Embryonic facial prominence (tissue), 1 donor: ENCODE measurements at regions not wholly inside any gene's neighbourhood (a gene's known extent, or its start where the extent isn't known, plus 50 kb on each side); places are given as distances from the start of the nearest gene placed in this dataset.

Source experiments
- DNase-seq: peaks from one replicate; pipeline ENCODE4 v3.0.0-alpha.2; 2016; ENCODE audit errors: extremely low spot score

GRCh38 chr2:176502619-176503018, 233.4 kb downstream of the MTX2 start:
- DNase-seq: no peak

- DNase-seq: no peak
These were observed 234.5 kb downstream of the MTX2 start for GRCh38 chr2:176503776-176504175.

DNA sequence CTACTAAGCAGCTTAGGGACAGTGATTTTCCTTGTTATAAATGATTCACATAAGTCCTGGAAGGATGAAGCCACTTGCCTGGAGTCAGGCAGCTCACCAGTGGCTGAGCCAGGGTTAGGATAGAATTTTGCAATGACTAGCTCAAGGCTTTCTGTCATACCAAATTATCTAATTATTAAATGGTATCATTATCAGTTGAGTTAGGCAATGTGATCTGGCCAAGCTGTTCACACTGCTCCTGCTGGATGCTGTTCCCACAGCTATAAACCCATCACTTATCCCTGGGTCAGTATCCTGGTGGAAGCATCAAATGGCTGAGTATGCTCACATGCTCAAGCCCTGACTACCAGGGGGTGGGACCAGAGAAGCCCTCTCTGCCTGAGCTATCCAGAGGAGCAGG, 235.2 kb downstream of the MTX2 start:
- DNase-seq: no peak

DNA sequence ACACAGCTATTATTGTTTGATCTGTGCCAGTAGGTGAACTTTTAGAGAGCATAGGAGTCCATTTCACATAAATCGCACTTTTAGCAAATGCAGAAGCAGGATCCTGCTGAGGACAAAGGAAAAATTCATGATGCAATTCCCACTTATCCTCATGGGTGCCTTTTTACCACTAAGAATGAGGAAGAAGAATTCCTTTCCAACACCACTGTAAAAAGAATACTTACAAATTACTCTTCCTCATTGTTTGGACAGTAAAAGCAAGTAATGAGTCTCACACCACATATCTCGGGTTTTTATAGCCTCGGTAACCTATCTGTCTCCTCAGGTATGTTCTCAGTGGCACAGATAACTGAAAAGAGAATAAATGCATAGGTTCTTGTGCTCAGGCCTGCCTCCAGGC, 238.5 kb downstream of the MTX2 start:
- DNase-seq: no peak

- DNase-seq: no peak
These were observed 239.1 kb downstream of the MTX2 start for GRCh38 chr2:176508374-176508773.

DNA sequence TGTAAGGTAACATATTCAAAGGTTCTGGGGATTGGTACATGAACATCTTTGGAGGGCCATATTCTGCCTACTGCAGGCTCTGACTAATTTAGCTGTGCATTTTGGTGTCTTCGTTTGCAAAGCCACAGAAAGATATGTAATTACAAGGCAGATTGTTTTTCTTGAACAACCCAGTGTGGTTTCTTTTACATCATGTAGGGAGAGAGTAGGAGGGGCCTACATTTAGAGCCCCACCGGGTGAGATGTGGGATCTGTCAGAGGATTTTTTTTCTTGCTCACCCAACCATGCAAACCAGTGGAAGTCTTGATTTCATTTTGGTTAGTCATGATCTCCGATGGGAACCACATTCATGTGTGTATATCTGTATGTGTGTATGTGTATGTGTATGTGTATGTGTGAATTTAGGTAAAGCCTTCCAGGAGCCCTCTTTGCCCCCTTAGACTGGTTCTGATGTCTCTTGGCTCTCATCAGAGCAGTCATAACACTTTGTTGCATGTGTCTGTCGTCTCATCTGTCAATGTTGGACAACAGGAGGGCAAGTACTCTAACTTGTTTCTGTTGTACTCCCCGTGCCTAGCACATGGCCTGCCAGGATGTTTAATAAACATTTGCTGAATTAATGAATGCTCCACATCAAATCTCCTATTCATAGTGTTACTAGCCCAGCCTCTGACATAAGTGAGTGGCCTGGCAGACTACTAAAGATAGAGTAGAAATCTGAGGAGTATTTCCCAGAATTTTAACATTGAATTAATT, 239.9 kb downstream of the MTX2 start:
- no peak for DNase-seq

- DNase-seq: no peak
These were observed 245.0 kb downstream of the MTX2 start for GRCh38 chr2:176514276-176514675.

DNA sequence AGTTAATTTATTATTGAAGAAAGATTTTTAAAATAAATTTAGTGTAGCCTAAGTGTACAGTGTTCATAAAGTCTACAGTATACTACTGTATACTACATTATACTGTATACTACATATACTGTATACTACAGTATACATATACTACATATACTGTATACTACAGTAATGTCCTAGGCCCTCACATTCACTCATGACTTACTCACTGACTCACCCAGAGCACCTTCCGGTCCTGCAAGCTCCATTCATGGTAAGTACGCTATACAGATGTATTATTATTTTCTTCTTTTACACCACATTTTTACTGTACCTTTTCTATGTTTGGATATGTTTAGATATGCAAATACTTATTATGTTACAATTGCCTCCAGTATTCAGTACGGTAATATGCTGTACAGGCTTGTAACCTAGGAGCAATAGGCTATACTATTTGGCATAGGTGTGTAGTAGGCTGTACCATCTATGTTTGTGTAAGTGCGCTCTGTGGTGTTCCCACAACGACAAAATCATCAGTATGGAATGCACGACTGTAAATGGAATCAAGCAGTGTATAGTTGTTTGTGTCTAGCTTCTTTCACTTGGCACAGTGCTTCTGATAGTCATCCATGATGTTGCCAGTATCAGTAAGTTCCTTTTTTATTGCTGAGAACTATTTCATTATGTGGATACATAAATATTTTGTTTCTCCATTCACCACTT, 245.7 kb downstream of the MTX2 start:
- no peak for DNase-seq

DNA sequence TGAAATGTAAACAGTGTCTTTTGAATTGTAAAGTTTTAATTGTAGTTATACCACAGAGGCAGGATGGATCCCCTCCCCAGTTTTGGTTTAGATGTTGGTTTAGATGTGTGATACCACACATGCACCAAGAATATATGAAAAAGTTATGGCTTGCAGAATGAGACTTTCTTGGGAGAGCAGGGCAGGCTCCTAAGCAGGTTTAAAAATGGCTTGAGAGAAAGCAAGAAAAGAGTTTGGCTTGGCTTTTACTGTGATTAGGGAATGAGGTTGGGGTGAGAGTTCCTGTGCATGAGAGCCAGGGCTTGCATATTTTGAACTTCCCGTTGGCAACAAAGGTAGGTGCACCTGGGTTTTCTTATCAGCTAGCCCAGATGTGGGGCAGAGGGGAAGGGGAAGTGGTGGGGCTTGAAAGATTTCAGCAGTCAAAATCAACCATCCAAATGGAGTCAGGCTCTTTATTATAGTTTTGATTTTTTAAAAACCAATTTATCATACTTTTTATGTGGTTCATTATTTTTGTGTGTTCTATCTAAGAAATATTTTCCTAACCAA, 246.9 kb downstream of the MTX2 start:
- DNase-seq: no peak

DNA sequence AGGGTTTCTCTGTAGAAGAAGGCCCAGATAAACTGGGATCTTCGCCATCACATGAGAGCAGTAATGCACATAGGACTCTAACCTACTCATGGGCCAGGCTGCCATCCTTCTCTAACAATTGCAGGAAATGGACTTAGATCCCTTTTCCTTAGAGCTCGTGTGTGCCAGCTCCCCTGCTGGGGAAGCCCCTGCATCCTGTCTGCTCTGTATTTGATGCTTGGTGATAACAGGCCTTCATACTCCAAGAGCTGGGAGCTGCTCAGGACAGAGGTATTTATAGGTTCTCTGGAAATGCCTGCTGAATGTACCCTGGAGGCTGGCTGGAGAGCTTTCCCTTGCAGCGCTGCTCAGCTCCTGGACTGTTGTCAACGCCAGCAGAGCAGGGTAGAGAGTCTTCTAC, 249.6 kb downstream of the MTX2 start:
- no peak for DNase-seq

DNA sequence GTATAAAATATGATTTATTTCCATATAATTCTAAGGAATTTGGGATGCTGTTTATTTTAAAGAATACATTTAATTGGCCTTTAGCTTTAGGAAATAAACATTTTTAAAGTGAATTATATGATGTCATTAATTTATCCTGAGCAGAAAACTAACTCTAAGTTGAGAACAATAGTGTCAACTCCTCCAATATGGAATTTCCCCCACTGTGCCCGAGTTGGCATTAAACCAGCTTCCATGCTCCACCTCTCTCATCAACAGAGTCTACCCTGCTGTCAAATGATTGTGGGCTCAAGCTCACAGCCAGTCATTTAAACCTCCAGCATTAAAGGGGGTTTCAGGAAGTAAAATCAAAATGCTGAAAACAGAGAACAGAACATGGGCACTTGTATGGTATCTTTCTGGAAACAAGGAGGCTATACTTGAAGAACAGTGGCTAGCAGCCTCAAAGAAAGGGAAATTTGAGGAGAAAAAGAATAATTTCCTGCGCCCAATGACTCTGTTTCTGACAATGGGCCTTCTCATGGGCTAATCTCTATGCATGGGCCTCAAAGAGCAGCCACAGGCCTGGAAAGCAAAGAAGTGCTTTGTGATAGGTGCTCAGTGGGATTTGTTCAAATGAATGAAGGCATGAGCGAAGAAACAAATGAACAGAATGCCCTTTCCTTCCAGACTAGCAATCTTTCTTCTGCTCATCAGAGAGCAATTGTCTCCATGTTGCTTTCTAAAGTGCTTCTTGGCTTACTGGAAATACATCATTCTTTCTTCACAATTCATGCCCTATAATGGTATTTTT, 252.8 kb downstream of the MTX2 start:
- no peak for DNase-seq

GRCh38 chr2:176525086-176525485, 255.8 kb downstream of the MTX2 start:
- no peak for DNase-seq

DNA sequence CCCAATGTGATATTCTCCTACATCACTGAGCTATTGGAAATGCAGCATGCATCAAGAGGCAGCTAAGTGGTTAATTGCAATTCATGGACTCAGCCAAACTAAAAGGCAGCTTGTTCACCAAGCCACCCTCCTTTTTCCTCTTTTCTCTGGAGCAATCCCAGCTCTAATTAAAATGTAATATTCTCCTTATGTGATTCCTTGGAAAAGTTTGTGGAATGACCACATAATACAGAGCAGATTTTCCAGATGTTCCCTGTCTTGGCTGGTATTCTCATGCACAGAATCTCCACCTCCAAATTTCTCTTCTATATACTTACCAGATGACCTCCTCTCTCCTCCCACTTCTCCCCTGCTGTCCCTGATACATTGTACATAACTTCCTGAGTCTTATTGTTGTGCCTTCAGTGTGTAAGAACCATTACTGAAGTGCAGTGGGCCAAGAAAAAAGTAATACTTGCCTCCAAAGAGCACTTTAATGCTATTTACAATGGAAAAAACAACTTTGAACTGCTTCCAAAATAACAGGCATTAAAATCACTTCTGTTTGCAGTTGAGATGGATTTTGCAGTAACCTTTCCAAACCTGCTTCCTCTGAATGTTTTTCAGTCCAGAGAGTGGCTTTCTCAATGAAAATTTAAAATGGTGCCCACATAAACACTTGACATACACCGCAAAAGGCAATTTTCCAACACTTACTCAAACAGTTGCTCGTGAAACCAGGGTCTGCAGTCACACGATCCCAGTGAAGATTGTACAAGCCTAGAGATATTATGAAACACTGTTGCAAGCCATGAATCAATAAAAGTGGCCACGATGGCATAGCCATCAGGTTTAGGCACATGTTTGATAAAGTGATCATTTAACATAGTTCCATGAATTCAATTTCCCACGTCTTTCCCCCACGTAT, 258.0 kb downstream of the MTX2 start:
- DNase-seq: peak; percentile 92

DNA sequence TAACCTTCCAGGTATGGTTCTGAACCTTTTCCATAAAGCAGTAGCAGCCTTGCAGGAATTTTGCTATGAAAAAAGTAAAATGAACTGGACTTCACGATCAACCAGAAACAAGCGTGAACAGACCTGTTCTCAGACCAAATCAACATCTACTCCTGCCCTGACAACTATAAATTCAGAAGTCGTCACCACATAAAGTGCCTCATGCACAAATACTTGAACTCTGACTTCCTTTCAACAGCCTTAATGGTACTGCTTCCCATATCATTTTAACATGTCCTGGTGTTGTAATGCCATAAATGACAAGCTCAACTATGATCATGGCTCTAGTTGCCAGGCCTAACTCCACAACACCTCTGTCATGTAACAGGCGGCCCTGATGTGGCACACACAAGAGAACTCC, 262.4 kb downstream of the MTX2 start:
- no peak for DNase-seq

- DNase-seq: no peak
These were observed 264.4 kb downstream of the MTX2 start for GRCh38 chr2:176533505-176534193.

DNA sequence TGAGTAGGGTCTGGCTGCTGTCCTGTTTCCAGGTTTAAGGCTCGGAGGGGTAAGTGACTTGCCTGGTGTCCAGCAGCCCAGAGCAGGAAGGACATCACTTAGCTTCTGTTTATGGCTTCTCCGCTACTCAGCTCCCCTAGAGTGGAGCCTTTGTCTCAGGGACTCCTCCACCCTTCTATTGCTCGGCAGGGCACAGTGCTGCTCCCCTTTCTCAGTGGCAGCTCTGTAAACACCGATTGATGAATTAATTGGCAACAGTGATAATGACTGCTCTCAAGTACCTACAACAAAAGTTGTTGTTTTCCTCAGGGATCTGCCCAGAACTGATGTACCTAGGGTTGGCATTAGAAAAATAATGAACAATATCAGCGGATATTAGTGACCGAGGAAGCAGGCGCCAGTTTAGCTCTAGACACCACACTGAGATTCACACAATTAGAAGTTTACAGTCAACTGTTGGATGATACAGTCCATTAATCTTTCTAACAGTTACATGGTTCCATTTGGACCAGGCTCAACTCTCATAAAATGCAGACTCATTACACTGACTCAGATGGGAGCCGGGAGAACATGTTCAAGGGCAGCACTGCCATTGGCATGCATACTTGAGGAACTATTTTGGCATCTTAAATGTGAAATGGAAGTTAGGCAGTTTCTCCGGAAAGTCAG, 265.7 kb downstream of the MTX2 start:
- DNase-seq: no peak

GRCh38 chr2:176535467-176536113, 266.3 kb downstream of the MTX2 start:
- no peak for DNase-seq

DNA sequence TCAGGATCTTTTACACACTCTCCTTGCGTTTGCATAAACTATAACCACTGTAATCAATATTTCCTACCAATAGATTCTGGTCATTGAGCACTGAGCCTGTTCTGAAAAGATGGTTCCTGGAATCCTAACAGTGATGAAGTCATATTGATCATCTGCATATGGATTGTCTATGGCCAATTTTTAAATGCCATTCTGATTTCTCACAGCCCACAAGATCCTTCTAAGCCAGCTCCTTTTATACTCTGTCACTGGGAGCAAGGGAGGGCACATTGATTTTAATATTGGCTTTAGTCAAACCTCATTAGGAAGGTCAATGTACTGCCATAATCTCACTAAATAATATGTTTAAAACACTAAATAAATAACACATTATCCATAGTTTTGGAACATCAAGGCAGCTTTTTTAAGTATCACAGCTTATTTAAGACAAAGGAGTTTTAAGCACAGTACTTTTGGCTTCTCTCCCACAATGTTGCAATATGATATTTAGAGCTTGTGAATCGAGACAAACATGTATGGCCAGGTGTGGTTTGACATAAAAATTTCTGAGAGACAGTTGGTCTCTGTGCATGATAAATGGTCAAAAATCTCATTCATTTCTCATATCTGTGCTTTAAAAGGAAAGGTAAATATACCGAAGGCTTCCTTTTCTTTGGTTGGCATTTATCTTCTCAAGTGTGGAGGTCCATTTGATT, 267.3 kb downstream of the MTX2 start:
- no peak for DNase-seq

DNA sequence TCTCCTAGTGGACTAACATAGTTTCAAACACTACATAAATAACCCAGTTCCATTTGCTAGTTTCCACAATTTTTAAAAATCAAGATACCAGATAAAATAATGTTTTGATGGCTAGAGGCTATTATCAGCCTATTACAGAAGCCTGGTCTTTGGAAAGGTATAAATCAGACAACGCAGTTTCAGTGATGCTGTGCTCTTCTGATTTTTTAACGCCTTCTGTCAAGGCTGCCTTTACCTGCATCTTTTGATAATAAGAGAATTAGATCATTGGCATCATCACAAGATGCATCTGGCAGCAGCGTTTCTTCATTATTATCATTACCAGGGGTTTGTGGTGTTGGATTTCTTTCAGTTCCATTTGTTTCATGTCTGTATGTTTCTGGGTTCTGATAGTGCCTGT, 268.7 kb downstream of the MTX2 start:
- no peak for DNase-seq
